H1 (cell line): ENCODE measurements at regions not wholly inside any gene's neighbourhood (a gene's known extent, or its start where the extent isn't known, plus 50 kb on each side); places are given as distances from the start of the nearest gene placed in this dataset.

Experiments used
- EZH2 ChIP-seq: fragments of 200-600 bp; sonication (generic); IDR thresholded peaks from 2 replicates; pipeline ENCODE4 v1.7.1; 2012; ENCODE audit warnings: low read depth, mild to moderate bottlenecking, moderate library complexity, low read length, inconsistent platforms; ENCODE audit not compliant: severe bottlenecking
- JUND ChIP-seq: IDR thresholded peaks from 2 replicates; pipeline ENCODE4 v1.6.1; 2011; ENCODE audit warnings: mild to moderate bottlenecking, improper control_type of control experiment, low read length
- RBBP5 ChIP-seq: IDR thresholded peaks from 2 replicates; pipeline ENCODE4 v1.7.1; 2012; ENCODE audit warnings: low read depth, mild to moderate bottlenecking, inconsistent platforms, low read length, moderate library complexity, borderline replicate concordance
- TF ChIP-seq, protein P1 (sequence below): IDR thresholded peaks from 2 replicates; pipeline ENCODE4 v1.6.1; 2012; ENCODE audit warnings: low read length, inconsistent platforms
- TF ChIP-seq, protein P2 (sequence below), 3 experiments: IDR thresholded peaks; 1 replicate in 2 of 3; 2 replicates in 1 of 3; pipeline versions ENCODE4 v1.5.1 to v1.6.1; 2011; ENCODE audit warnings: low read length in 3 of 3, mild to moderate bottlenecking in 3 of 3, inconsistent platforms in 2 of 3, low read depth in 1 of 3, moderate library complexity in 1 of 3; ENCODE audit not compliant: insufficient read depth in 1 of 3; ENCODE audit errors: control extremely low read depth in 1 of 3

DNA sequence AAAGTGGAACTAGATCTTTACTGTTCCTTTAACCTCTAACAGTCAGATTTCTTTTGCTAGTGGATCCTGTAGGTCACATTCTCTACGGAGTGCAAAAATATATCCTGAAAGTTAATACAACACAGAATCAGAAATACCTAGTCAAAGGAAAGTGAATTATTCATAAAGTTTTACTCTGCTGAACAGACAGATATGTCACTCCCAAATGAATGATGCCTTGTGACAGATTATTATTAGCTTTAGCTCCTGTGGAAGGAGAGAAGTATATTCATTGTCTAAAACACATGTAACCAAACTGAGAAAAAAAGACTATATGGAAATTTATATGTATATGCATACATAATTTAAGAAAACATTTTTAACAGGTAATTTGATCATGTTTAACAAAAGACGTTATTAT is 1497.2 kb upstream of the RAG2 start:
- TF ChIP-seq, protein P1, sequence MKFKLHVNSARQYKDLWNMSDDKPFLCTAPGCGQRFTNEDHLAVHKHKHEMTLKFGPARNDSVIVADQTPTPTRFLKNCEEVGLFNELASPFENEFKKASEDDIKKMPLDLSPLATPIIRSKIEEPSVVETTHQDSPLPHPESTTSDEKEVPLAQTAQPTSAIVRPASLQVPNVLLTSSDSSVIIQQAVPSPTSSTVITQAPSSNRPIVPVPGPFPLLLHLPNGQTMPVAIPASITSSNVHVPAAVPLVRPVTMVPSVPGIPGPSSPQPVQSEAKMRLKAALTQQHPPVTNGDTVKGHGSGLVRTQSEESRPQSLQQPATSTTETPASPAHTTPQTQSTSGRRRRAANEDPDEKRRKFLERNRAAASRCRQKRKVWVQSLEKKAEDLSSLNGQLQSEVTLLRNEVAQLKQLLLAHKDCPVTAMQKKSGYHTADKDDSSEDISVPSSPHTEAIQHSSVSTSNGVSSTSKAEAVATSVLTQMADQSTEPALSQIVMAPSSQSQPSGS, result no peak
- TF ChIP-seq JUND, result no peak
- TF ChIP-seq, protein P2, sequence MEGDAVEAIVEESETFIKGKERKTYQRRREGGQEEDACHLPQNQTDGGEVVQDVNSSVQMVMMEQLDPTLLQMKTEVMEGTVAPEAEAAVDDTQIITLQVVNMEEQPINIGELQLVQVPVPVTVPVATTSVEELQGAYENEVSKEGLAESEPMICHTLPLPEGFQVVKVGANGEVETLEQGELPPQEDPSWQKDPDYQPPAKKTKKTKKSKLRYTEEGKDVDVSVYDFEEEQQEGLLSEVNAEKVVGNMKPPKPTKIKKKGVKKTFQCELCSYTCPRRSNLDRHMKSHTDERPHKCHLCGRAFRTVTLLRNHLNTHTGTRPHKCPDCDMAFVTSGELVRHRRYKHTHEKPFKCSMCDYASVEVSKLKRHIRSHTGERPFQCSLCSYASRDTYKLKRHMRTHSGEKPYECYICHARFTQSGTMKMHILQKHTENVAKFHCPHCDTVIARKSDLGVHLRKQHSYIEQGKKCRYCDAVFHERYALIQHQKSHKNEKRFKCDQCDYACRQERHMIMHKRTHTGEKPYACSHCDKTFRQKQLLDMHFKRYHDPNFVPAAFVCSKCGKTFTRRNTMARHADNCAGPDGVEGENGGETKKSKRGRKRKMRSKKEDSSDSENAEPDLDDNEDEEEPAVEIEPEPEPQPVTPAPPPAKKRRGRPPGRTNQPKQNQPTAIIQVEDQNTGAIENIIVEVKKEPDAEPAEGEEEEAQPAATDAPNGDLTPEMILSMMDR (IDR thresholded peaks at IDR 0.05; ENCODE audit: control extremely low read depth in 1 of 3, insufficient read depth in 1 of 3, low read depth in 1 of 3, low read length in 3 of 3), result no peak
- no peak for TF ChIP-seq RBBP5
- no peak for TF ChIP-seq EZH2
